NCI-H510A treated with DMSO at 0.1 percent for 48 hours (cell line): ENCODE measurements at regions not wholly inside any gene's neighbourhood (a gene's known extent, or its start where the extent isn't known, plus 50 kb on each side); places are given as distances from the start of the nearest gene placed in this dataset.

Source experiments
- DNase-seq: peaks from one replicate; lab custom pipeline; 2025; lab: John Stamatoyannopoulos, UW

GRCh38 chr11:134626032-134626431, 214.0 kb upstream of the B3GAT1 start:
- no peak for DNase-seq

- DNase-seq: no peak
Measured at GRCh38 chr11:134625631-134626030, 213.6 kb upstream of the B3GAT1 start.

GRCh38 chr11:134625151-134625550, 213.1 kb upstream of the B3GAT1 start:
- DNase-seq: no peak

- no peak for DNase-seq
Measured at GRCh38 chr11:134624166-134624920, 212.3 kb upstream of the B3GAT1 start.

GRCh38 chr11:134623711-134624110, 211.7 kb upstream of the B3GAT1 start:
- no peak for DNase-seq

GRCh38 chr11:134622458-134622857, 210.4 kb upstream of the B3GAT1 start:
- DNase-seq: no peak

- DNase-seq: no peak
Measured at GRCh38 chr11:134617360-134617759, 205.3 kb upstream of the B3GAT1 start.

GRCh38 chr11:134616038-134616437, 204.0 kb upstream of the B3GAT1 start:
- DNase-seq: no peak

GRCh38 chr11:134615041-134615615, 203.1 kb upstream of the B3GAT1 start:
- no peak for DNase-seq

- DNase-seq: no peak
Measured at GRCh38 chr11:134614141-134614540, 202.1 kb upstream of the B3GAT1 start.

- no peak for DNase-seq
Measured at GRCh38 chr11:134613646-134614045, 201.6 kb upstream of the B3GAT1 start.

GRCh38 chr11:134612140-134613030, 200.3 kb upstream of the B3GAT1 start:
- no peak for DNase-seq

GRCh38 chr11:134611537-134611936, 199.5 kb upstream of the B3GAT1 start:
- no peak for DNase-seq

GRCh38 chr11:134610116-134610910, 198.3 kb upstream of the B3GAT1 start:
- no peak for DNase-seq

GRCh38 chr11:134609361-134610115, 197.5 kb upstream of the B3GAT1 start:
- DNase-seq: no peak

- no peak for DNase-seq
Measured at GRCh38 chr11:134607963-134608750, 196.1 kb upstream of the B3GAT1 start.

- DNase-seq: no peak
Measured at GRCh38 chr11:134606251-134606650, 194.2 kb upstream of the B3GAT1 start.

- no peak for DNase-seq
Measured at GRCh38 chr11:134604886-134605285, 192.8 kb upstream of the B3GAT1 start.

- no peak for DNase-seq
Measured at GRCh38 chr11:134599299-134599771, 187.3 kb upstream of the B3GAT1 start.

GRCh38 chr11:134598368-134598767, 186.3 kb upstream of the B3GAT1 start:
- no peak for DNase-seq
